ENCODE measurements at regions not wholly inside any gene's neighbourhood (a gene's known extent, or its start where the extent isn't known, plus 50 kb on each side); places are given as distances from the start of the nearest gene placed in this dataset.
"Not testable (repeated sequence)": the region's sequence is repeated elsewhere in the genome, so short reads cannot be mapped to it uniquely, and the experiment has no call there.

DNA sequence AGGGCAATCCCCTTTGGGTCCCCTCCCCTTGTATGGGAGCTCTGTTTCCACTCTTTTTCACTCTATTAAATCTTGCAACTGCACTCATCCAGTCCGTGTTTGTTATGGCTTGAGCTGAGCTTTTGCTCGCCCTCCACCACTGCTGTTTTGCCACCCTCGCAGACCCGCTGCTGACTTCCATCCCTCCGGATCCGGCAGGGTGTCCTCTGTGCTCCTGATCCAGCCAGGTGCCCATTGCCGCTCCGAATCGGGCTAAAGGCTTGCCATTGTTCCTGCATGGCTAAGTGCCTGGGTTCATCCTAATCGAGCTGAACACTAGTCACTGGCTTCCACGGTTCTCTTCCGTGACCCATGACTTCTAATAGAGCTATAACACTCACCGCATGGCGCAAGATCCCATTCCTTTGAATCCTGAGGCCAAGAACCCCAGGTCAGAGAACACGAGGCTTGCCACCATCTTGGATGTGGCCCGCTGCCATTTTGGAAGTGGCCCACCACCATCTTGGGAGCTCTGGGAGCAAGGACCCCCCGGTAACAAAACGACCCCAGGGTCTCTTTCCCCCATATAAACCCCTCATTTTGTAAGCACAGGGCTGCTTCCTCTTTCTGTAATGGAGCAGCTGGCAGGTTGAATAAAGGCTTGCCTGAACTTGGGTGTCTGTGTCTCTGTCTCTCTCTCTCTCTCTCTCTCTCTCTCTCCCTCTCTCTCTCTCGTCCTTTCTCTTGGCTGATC lies 1166.2 kb downstream of the TAF11L14 start:
- DNase-seq (ENCODE audit: low spot score) (no peak), ATAC-seq (no peak), FAIRE-seq (no peak)
- CTCF ChIA-PET (ENCODE audit: low intra/inter-chr PET ratio, low total read pairs): no interaction called here
- no peak overlapping the region for H2AFZ ChIP-seq (ENCODE audit: low read length)
- WGBS (ENCODE audit: low lambda C conversion rate): 28% methylated on average over 15 of the region's 19 CpGs
- POLR2A ChIA-PET: no interaction called here
- no peaks in the 10 kb centered on the region for H3K4me1 ChIP-seq (ENCODE audit: insufficient read depth, low read length)
- in situ Hi-C loops (cut with HindIII; ENCODE audit: extremely low pct_ligation_motif_present, low pct_unique_long_range_greater_than_20kb): no loop called here
- no peak overlapping the region for H3K9ac ChIP-seq (ENCODE audit: insufficient read depth, low read depth, low read length)
- H3K27ac ChIP-seq (ENCODE audit: extremely low read length, insufficient read depth, low read length): no peak overlapping the region
- no peaks in the 10 kb centered on the region for H3K79me2 ChIP-seq (ENCODE audit: insufficient read depth, low read length)
- peaks cover 20% of the 10 kb centered on the region for H3K9me3 ChIP-seq (ENCODE audit: low read length)
- no peaks in the 10 kb centered on the region for H4K20me1 ChIP-seq (ENCODE audit: insufficient read depth, low read length)
- H3K4me2 ChIP-seq (ENCODE audit: low read depth, low read length): no peak overlapping the region
- no peak overlapping the region for H3K4me3 ChIP-seq (replicated peaks in 1 of 3; ENCODE audit: insufficient read depth in 1 of 3, low read depth in 2 of 3, low read length in 3 of 3)
- no peaks in the 10 kb centered on the region for H3K36me3 ChIP-seq (replicated peaks in 1 of 2; ENCODE audit: control insufficient read depth in 1 of 2, insufficient read depth in 2 of 2, low read length in 2 of 2)
- no peaks in the 10 kb centered on the region for H3K27me3 ChIP-seq (ENCODE audit: control insufficient read depth in 1 of 2, insufficient read depth in 2 of 2, low read length in 2 of 2)
- TF ChIP-seq, protein P1, sequence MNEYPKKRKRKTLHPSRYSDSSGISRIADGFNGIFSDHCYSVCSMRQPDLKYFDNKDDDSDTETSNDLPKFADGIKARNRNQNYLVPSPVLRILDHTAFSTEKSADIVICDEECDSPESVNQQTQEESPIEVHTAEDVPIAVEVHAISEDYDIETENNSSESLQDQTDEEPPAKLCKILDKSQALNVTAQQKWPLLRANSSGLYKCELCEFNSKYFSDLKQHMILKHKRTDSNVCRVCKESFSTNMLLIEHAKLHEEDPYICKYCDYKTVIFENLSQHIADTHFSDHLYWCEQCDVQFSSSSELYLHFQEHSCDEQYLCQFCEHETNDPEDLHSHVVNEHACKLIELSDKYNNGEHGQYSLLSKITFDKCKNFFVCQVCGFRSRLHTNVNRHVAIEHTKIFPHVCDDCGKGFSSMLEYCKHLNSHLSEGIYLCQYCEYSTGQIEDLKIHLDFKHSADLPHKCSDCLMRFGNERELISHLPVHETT (CRISPR knock-in tag; conservative IDR thresholded peaks at IDR 0.05): no peak
- TF ChIP-seq PHF8 (CRISPR knock-in tag; IDR thresholded peaks at IDR 0.05): no peak
- BruUV-seq (replicated peaks): no TSS peak
- intact Hi-C loops (cut with micrococcal nuclease; ENCODE audit: unreplicated experiment): no loop called here

DNA sequence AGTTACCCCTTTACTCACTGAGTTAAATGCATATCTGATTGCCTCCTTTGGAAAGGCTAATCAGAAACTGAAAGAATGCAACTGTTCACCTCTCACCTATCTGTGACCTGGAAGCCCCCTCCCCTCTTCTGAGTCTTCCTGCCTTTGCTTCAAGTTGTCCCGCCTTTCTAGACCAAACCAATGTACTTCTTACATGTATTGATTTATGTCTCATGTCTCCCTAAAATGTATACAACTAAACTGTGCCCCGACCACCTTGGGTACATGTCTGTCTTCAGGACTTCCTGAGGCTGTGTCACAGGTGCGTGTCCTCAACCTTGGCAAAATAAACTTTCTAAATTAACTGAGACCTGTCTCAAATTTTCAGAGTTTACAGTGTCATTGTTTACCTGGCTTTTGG lies 1167.2 kb downstream of the TAF11L14 start:
- H3K4me3 ChIP-seq (replicated peaks in 1 of 3; ENCODE audit: insufficient read depth in 1 of 3, low read depth in 2 of 3, low read length in 3 of 3); H3K4me1 ChIP-seq (ENCODE audit: insufficient read depth, low read length); FAIRE-seq; H2AFZ ChIP-seq (ENCODE audit: low read length); CTCF ChIA-PET (ENCODE audit: low intra/inter-chr PET ratio, low total read pairs); H3K79me2 ChIP-seq (ENCODE audit: insufficient read depth, low read length); H3K27me3 ChIP-seq (ENCODE audit: control insufficient read depth in 1 of 2, insufficient read depth in 2 of 2, low read length in 2 of 2); BruUV-seq (replicated peaks); H3K27ac ChIP-seq (ENCODE audit: extremely low read length, insufficient read depth, low read length); H3K4me2 ChIP-seq (ENCODE audit: low read depth, low read length); POLR2A ChIA-PET; H4K20me1 ChIP-seq (ENCODE audit: insufficient read depth, low read length); H3K36me3 ChIP-seq (replicated peaks in 1 of 2; ENCODE audit: control insufficient read depth in 1 of 2, insufficient read depth in 2 of 2, low read length in 2 of 2); H3K9ac ChIP-seq (ENCODE audit: insufficient read depth, low read depth, low read length); intact Hi-C loops (cut with micrococcal nuclease; ENCODE audit: unreplicated experiment); in situ Hi-C loops (cut with HindIII; ENCODE audit: extremely low pct_ligation_motif_present, low pct_unique_long_range_greater_than_20kb); ATAC-seq; DNase-seq (ENCODE audit: low spot score): not testable (repeated sequence)
- peaks cover 20% of the 10 kb centered on the region for H3K9me3 ChIP-seq (ENCODE audit: low read length)
- WGBS (ENCODE audit: low lambda C conversion rate): 0% methylated on average over 3 of the region's 3 CpGs

Data from HepG2 (cell line).